GM23338 (cell line): ENCODE measurements at regions not wholly inside any gene's neighbourhood (a gene's known extent, or its start where the extent isn't known, plus 50 kb on each side); places are given as distances from the start of the nearest gene placed in this dataset.
A peak's percentile ranks its signal among the peaks of the same experiment; 100 is the strongest.

ENCODE experiments used
- ATAC-seq: fragments of 200-7000 bp; cut with Tn5 transposase; 3 replicates; pipeline ENCODE4 v1.9.1; 2020
- DNase-seq: peaks from one replicate; pipeline ENCODE4 v3.0.0-alpha.2; 2015; ENCODE audit warnings: low spot score
- H2AFZ ChIP-seq: fragments of 200-600 bp; sonication (generic); 2 replicates; pipeline ENCODE4 v1.8.0; 2016; ENCODE audit warnings: antibody characterized with exemption, mild to moderate bottlenecking, moderate library complexity
- H3F3A ChIP-seq: fragments of 200-600 bp; sonication (generic); replicated peaks from 2 replicates; pipeline ENCODE4 v1.8.0; 2017; ENCODE audit warnings: antibody characterized with exemption, mixed run types, low read depth
- H3K27ac ChIP-seq: fragments of 200-600 bp; sonication (generic); 2 replicates; pipeline ENCODE4 v1.6.1; 2016; ENCODE audit warnings: low read depth
- H3K27me3 ChIP-seq: fragments of 200-600 bp; sonication (generic); 2 replicates; pipeline ENCODE4 v1.8.0; 2016; ENCODE audit warnings: mild to moderate bottlenecking, mixed run types, moderate library complexity; ENCODE audit not compliant: insufficient read depth
- H3K36me3 ChIP-seq: fragments of 200-600 bp; sonication (generic); 2 replicates; pipeline ENCODE4 v1.8.0; 2016; ENCODE audit warnings: mild to moderate bottlenecking; ENCODE audit not compliant: insufficient read depth
- H3K4me1 ChIP-seq: fragments of 200-600 bp; sonication (generic); 2 replicates; pipeline ENCODE4 v1.8.0; 2016; ENCODE audit warnings: mild to moderate bottlenecking, moderate library complexity; ENCODE audit not compliant: insufficient read depth
- H3K4me2 ChIP-seq: fragments of 200-600 bp; sonication (generic); 2 replicates; pipeline ENCODE4 v1.7.1; 2017; ENCODE audit warnings: mixed run types
- H3K4me3 ChIP-seq: fragments of 200-600 bp; sonication (generic); 2 replicates; pipeline ENCODE4 v1.6.1; 2016; ENCODE audit warnings: mixed run types
- H3K79me2 ChIP-seq: fragments of 200-600 bp; sonication (generic); replicated peaks from 2 replicates; pipeline ENCODE4 v1.8.0; 2017; ENCODE audit warnings: mild to moderate bottlenecking; ENCODE audit not compliant: insufficient read depth
- H3K9me2 ChIP-seq: fragments of 200-600 bp; sonication (generic); 2 replicates; pipeline ENCODE4 v1.8.0; 2017; ENCODE audit not compliant: insufficient read depth
- H4K20me1 ChIP-seq: fragments of 200-600 bp; sonication (generic); replicated peaks from 2 replicates; pipeline ENCODE4 v1.8.0; 2017; ENCODE audit warnings: mild to moderate bottlenecking; ENCODE audit not compliant: insufficient read depth
- H3K27ac Mint-ChIP-seq: 2 replicates; pipeline ENCODE4 v1.8.0; 2020; ENCODE audit warnings: inconsistent platforms, mild to moderate bottlenecking, moderate library complexity, mixed read lengths
- H3K27me3 Mint-ChIP-seq: 3 replicates; pipeline ENCODE4 v1.8.0; 2022; ENCODE audit warnings: low read depth, mild to moderate bottlenecking, moderate library complexity, mixed read lengths, inconsistent platforms; ENCODE audit not compliant: insufficient read depth, poor library complexity
- H3K36me3 Mint-ChIP-seq: 3 replicates; pipeline ENCODE4 v1.8.0; 2021; ENCODE audit warnings: low read depth, mild to moderate bottlenecking, inconsistent platforms, moderate library complexity, mixed read lengths
- H3K4me1 Mint-ChIP-seq: 3 replicates; pipeline ENCODE4 v1.8.0; 2020; ENCODE audit warnings: mild to moderate bottlenecking, inconsistent platforms, mixed read lengths
- H3K4me3 Mint-ChIP-seq: 3 replicates; pipeline ENCODE4 v1.8.0; 2021; ENCODE audit warnings: moderate library complexity, mild to moderate bottlenecking, inconsistent platforms, mixed read lengths
- H3K9me3 Mint-ChIP-seq: 3 replicates; pipeline ENCODE4 v1.8.0; 2020; ENCODE audit warnings: moderate library complexity, mild to moderate bottlenecking, inconsistent platforms, mixed read lengths
- CREB1 ChIP-seq: fragments of 250-450 bp; sonication (Bioruptor Pico); IDR thresholded peaks from 2 replicates; pipeline ENCODE4 v1.5.0; 2020; ENCODE audit warnings: low read depth, mild to moderate bottlenecking, moderate library complexity
- EZH2 ChIP-seq: fragments of 200-600 bp; sonication (generic); IDR thresholded peaks from one replicate; pipeline ENCODE4 v1.8.0; 2017; ENCODE audit warnings: antibody characterized with exemption, mild to moderate bottlenecking, low read depth; ENCODE audit not compliant: unreplicated experiment
- EZH2phosphoT487 ChIP-seq: fragments of 200-600 bp; sonication (generic); IDR thresholded peaks from one replicate; pipeline ENCODE4 v1.8.1; 2018; ENCODE audit warnings: antibody characterized with exemption; ENCODE audit not compliant: unreplicated experiment
- NANOG ChIP-seq: IDR thresholded peaks from 2 replicates; pipeline ENCODE4 v1.6.1; 2016; ENCODE audit warnings: antibody characterized with exemption, borderline replicate concordance
- POLR2AphosphoS5 ChIP-seq: IDR thresholded peaks from 2 replicates; pipeline ENCODE4 v1.6.1; 2016; ENCODE audit warnings: antibody characterized with exemption, low read depth
- STAT1 ChIP-seq: IDR thresholded peaks from one replicate; pipeline ENCODE4 v1.6.1; 2016; ENCODE audit warnings: antibody characterized with exemption; ENCODE audit not compliant: unreplicated experiment
- ZNF114 ChIP-seq: fragments of 250-450 bp; sonication (Bioruptor Pico); IDR thresholded peaks from 2 replicates; pipeline ENCODE4 v1.5.0; 2020; ENCODE audit warnings: mild to moderate bottlenecking, moderate library complexity
- ZNF331 ChIP-seq: fragments of 250-450 bp; sonication (Bioruptor Pico); IDR thresholded peaks from 2 replicates; pipeline ENCODE4 v1.5.0; 2020; ENCODE audit warnings: low read depth, mild to moderate bottlenecking, moderate library complexity
- TF ChIP-seq, protein P1 (sequence below), 2 experiments: fragments of 200-600 bp in 1 of 2; sonication (generic) in 1 of 2; conservative IDR thresholded peaks; 2 replicates each; pipeline versions ENCODE4 v1.5.1 to v1.6.1; 2016 to 2017; ENCODE audit warnings: antibody characterized with exemption in 2 of 2, low read depth in 2 of 2, mild to moderate bottlenecking in 2 of 2, moderate library complexity in 1 of 2
- TF ChIP-seq, protein P2 (sequence below): fragments of 250-450 bp; sonication (Bioruptor Pico); IDR thresholded peaks from 2 replicates; pipeline ENCODE4 v1.5.0; 2020; ENCODE audit warnings: mild to moderate bottlenecking, moderate library complexity
- TF ChIP-seq, protein P3 (sequence below): IDR thresholded peaks from one replicate; pipeline ENCODE4 v1.6.1; 2018; ENCODE audit warnings: antibody characterized with exemption; ENCODE audit not compliant: unreplicated experiment

DNA sequence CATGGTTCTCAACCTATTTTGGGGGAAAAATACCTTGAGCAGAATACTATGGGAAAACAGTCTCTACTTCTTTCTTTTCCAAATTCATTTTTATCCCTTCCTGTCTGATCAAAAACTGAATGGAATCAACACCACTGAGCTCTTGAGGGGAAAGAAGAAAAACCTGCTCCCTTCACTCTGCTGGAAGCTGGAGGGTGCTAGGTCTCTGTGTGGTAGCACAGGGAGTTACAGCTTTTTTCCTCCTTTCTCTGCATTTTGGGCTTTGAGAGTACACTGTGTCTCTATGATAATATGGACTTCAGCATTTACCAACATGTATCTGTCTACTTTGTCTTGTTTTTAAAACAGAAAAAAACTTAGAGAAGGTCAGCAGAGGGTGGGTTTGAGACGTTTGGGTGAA, 417.2 kb upstream of the SYT1 start:
- Histone ChIP-seq H3K9me2 (no peaks in the 10 kb centered on the region), H3K4me1 (peaks cover 7% of the 10 kb centered on the region; the same call in 1 of the 2 replicates), H3K27ac (no peak overlapping the region), H3K4me3 (no peak overlapping the region), H3K79me2 (no peaks in the 10 kb centered on the region), H4K20me1 (no peaks in the 10 kb centered on the region), H3K36me3 (no peaks in the 10 kb centered on the region), H3F3A (no peaks in the 10 kb centered on the region), H3K4me2 (no peak overlapping the region), H2AFZ (no peak overlapping the region), H3K27me3 (no peaks in the 10 kb centered on the region)
- H3K36me3 Mint-ChIP-seq = no peaks in the 10 kb centered on the region
- no peaks in the 10 kb centered on the region for H3K9me3 Mint-ChIP-seq
- peaks cover 2% of the 10 kb centered on the region for H3K27me3 Mint-ChIP-seq
- peak; percentile 16 for DNase-seq
- ATAC-seq = peak; percentile 81
- no peak overlapping the region for H3K4me3 Mint-ChIP-seq
- H3K27ac Mint-ChIP-seq = peak overlapping the region; percentile 14; the same call in 1 of the 2 replicates
- peaks cover 14% of the 10 kb centered on the region for H3K4me1 Mint-ChIP-seq
- no peak for TF ChIP-seq ZNF331 (CRISPR knock-in tag)

DNA sequence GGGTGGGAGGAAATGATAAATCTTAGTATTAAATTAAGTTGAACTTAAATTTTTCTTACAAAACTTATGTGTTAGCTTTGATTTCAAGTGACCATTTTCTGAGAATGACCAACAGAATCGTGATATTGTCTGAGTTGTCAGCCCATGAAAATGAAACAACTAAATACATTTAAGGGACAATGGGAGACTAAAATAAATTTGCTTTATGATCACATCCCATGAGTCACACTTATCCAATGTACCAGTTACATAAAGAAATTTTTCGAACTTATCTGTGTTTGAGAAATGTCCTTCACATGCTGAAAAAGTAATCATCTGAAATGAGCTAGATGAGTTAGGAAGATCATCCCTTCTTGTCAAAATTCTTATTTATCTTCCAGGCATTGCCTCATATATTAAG, 415.9 kb upstream of the SYT1 start:
- Mint-ChIP-seq H3K36me3 (no peaks in the 10 kb centered on the region), H3K9me3 (no peaks in the 10 kb centered on the region), H3K4me3 (no peak overlapping the region), H3K27me3 (peaks cover 2% of the 10 kb centered on the region), H3K4me1 (peaks cover 17% of the 10 kb centered on the region), H3K27ac (no peak overlapping the region)
- no peaks in the 10 kb centered on the region for H3K9me2 ChIP-seq
- H4K20me1 ChIP-seq = no peaks in the 10 kb centered on the region
- no peaks in the 10 kb centered on the region for H3K79me2 ChIP-seq
- no peak overlapping the region for H2AFZ ChIP-seq
- H3K27me3 ChIP-seq = no peaks in the 10 kb centered on the region
- ATAC-seq (no peak), DNase-seq (no peak)
- no peak overlapping the region for H3K27ac ChIP-seq
- H3K4me3 ChIP-seq = no peak overlapping the region
- no peak overlapping the region for H3K4me2 ChIP-seq
- H3K36me3 ChIP-seq = no peaks in the 10 kb centered on the region
- H3F3A ChIP-seq = no peaks in the 10 kb centered on the region
- H3K4me1 ChIP-seq = peaks cover 11% of the 10 kb centered on the region; the same call in 1 of the 2 replicates
- TF ChIP-seq NANOG (no peak), EZH2phosphoT487 (no peak), STAT1 (no peak), CREB1 (CRISPR knock-in tag) (no peak), ZNF114 (CRISPR knock-in tag) (no peak), EZH2 (no peak), POLR2AphosphoS5 (no peak)
- TF ChIP-seq, protein P1, sequence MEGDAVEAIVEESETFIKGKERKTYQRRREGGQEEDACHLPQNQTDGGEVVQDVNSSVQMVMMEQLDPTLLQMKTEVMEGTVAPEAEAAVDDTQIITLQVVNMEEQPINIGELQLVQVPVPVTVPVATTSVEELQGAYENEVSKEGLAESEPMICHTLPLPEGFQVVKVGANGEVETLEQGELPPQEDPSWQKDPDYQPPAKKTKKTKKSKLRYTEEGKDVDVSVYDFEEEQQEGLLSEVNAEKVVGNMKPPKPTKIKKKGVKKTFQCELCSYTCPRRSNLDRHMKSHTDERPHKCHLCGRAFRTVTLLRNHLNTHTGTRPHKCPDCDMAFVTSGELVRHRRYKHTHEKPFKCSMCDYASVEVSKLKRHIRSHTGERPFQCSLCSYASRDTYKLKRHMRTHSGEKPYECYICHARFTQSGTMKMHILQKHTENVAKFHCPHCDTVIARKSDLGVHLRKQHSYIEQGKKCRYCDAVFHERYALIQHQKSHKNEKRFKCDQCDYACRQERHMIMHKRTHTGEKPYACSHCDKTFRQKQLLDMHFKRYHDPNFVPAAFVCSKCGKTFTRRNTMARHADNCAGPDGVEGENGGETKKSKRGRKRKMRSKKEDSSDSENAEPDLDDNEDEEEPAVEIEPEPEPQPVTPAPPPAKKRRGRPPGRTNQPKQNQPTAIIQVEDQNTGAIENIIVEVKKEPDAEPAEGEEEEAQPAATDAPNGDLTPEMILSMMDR (conservative IDR thresholded peaks at IDR 0.05; ENCODE audit: low read depth in 2 of 2) = no peak
- TF ChIP-seq, protein P2, sequence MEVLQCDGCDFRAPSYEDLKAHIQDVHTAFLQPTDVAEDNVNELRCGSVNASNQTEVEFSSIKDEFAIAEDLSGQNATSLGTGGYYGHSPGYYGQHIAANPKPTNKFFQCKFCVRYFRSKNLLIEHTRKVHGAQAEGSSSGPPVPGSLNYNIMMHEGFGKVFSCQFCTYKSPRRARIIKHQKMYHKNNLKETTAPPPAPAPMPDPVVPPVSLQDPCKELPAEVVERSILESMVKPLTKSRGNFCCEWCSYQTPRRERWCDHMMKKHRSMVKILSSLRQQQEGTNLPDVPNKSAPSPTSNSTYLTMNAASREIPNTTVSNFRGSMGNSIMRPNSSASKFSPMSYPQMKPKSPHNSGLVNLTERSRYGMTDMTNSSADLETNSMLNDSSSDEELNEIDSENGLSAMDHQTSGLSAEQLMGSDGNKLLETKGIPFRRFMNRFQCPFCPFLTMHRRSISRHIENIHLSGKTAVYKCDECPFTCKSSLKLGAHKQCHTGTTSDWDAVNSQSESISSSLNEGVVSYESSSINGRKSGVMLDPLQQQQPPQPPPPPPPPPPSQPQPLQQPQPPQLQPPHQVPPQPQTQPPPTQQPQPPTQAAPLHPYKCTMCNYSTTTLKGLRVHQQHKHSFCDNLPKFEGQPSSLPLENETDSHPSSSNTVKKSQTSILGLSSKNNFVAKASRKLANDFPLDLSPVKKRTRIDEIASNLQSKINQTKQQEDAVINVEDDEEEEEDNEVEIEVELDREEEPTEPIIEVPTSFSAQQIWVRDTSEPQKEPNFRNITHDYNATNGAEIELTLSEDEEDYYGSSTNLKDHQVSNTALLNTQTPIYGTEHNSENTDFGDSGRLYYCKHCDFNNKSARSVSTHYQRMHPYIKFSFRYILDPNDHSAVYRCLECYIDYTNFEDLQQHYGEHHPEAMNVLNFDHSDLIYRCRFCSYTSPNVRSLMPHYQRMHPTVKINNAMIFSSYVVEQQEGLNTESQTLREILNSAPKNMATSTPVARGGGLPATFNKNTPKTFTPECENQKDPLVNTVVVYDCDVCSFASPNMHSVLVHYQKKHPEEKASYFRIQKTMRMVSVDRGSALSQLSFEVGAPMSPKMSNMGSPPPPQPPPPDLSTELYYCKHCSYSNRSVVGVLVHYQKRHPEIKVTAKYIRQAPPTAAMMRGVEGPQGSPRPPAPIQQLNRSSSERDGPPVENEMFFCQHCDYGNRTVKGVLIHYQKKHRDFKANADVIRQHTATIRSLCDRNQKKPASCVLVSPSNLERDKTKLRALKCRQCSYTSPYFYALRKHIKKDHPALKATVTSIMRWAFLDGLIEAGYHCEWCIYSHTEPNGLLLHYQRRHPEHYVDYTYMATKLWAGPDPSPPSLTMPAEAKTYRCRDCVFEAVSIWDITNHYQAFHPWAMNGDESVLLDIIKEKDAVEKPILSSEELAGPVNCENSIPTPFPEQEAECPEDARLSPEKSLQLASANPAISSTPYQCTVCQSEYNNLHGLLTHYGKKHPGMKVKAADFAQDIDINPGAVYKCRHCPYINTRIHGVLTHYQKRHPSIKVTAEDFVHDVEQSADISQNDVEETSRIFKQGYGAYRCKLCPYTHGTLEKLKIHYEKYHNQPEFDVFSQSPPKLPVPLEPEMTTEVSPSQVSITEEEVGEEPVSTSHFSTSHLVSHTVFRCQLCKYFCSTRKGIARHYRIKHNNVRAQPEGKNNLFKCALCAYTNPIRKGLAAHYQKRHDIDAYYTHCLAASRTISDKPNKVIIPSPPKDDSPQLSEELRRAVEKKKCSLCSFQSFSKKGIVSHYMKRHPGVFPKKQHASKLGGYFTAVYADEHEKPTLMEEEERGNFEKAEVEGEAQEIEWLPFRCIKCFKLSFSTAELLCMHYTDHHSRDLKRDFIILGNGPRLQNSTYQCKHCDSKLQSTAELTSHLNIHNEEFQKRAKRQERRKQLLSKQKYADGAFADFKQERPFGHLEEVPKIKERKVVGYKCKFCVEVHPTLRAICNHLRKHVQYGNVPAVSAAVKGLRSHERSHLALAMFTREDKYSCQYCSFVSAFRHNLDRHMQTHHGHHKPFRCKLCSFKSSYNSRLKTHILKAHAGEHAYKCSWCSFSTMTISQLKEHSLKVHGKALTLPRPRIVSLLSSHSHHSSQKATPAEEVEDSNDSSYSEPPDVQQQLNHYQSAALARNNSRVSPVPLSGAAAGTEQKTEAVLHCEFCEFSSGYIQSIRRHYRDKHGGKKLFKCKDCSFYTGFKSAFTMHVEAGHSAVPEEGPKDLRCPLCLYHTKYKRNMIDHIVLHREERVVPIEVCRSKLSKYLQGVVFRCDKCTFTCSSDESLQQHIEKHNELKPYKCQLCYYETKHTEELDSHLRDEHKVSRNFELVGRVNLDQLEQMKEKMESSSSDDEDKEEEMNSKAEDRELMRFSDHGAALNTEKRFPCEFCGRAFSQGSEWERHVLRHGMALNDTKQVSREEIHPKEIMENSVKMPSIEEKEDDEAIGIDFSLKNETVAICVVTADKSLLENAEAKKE = no peak
- TF ChIP-seq, protein P3, sequence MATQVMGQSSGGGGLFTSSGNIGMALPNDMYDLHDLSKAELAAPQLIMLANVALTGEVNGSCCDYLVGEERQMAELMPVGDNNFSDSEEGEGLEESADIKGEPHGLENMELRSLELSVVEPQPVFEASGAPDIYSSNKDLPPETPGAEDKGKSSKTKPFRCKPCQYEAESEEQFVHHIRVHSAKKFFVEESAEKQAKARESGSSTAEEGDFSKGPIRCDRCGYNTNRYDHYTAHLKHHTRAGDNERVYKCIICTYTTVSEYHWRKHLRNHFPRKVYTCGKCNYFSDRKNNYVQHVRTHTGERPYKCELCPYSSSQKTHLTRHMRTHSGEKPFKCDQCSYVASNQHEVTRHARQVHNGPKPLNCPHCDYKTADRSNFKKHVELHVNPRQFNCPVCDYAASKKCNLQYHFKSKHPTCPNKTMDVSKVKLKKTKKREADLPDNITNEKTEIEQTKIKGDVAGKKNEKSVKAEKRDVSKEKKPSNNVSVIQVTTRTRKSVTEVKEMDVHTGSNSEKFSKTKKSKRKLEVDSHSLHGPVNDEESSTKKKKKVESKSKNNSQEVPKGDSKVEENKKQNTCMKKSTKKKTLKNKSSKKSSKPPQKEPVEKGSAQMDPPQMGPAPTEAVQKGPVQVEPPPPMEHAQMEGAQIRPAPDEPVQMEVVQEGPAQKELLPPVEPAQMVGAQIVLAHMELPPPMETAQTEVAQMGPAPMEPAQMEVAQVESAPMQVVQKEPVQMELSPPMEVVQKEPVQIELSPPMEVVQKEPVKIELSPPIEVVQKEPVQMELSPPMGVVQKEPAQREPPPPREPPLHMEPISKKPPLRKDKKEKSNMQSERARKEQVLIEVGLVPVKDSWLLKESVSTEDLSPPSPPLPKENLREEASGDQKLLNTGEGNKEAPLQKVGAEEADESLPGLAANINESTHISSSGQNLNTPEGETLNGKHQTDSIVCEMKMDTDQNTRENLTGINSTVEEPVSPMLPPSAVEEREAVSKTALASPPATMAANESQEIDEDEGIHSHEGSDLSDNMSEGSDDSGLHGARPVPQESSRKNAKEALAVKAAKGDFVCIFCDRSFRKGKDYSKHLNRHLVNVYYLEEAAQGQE = no peak
